ENCODE measurements at regions not wholly inside any gene's neighbourhood (a gene's known extent, or its start where the extent isn't known, plus 50 kb on each side); places are given as distances from the start of the nearest gene placed in this dataset.

- no peak overlapping the region; the same call in 1 of the 2 replicates for H4K5ac ChIP-seq (ENCODE audit: low read depth, low read length)
- ChIA-PET CTCF (interaction anchor here (0.6 kb wide), 1 partner anchor 875 kb away, joined by 5 read pairs; no protein-coding TSS in a partner anchor), POLR2A (ENCODE audit: unreplicated experiment) (no interaction called here)
- no peak for DNase-seq
- TF ChIP-seq MAZ (IDR thresholded peaks at IDR 0.05; ENCODE audit: borderline replicate concordance, low read depth, low read length) (no peak), MAFK (IDR thresholded peaks at IDR 0.05; ENCODE audit: low read depth, low read length) (no peak), POLR2A (IDR thresholded peaks at IDR 0.05; ENCODE audit: low read depth, low read length) (no peak), RAD21 (IDR thresholded peaks at IDR 0.05; ENCODE audit: low read length) (no peak), SMC3 (IDR thresholded peaks at IDR 0.05; ENCODE audit: low read depth, low read length) (no peak)
- TF ChIP-seq, protein P1, sequence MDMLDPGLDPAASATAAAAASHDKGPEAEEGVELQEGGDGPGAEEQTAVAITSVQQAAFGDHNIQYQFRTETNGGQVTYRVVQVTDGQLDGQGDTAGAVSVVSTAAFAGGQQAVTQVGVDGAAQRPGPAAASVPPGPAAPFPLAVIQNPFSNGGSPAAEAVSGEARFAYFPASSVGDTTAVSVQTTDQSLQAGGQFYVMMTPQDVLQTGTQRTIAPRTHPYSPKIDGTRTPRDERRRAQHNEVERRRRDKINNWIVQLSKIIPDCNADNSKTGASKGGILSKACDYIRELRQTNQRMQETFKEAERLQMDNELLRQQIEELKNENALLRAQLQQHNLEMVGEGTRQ (IDR thresholded peaks at IDR 0.05; ENCODE audit: low read depth, low read length), result no peak
- ATAC-seq (ENCODE audit: low read depth), result peak; percentile 59
- H4K8ac ChIP-seq (ENCODE audit: low read depth in 2 of 2, low read length in 2 of 2), result no peak overlapping the region
- H3K18ac ChIP-seq (ENCODE audit: low read depth, low read length), result no peak overlapping the region
- H3K9me3 ChIP-seq (ENCODE audit: control insufficient read depth, insufficient read depth, low read length), result no peaks in the 10 kb centered on the region
- no peak overlapping the region for H3K27ac ChIP-seq (ENCODE audit: insufficient read depth, low read length)
- H3K4me3 ChIP-seq (ENCODE audit: insufficient read depth, low read depth, low read length), result no peak overlapping the region
- no peak overlapping the region for H4K91ac ChIP-seq (ENCODE audit: insufficient read depth, low read depth, low read length)
- no peak overlapping the region for H3K14ac ChIP-seq (replicated peaks; ENCODE audit: low read depth, low read length)
- BruUV-seq (replicated peaks), result no TSS peak
- H4K20me1 ChIP-seq (ENCODE audit: insufficient read depth, low read length), result no peaks in the 10 kb centered on the region
- intact Hi-C loops (cut with micrococcal nuclease) (no loop called here), dilution Hi-C loops (cut with HindIII; ENCODE audit: low sequenced_read_pairs, unreplicated experiment) (no loop called here), in situ Hi-C loops (cut with MboI; ENCODE audit: low sequenced_read_pairs) (no loop called here)
- H3K23ac ChIP-seq (ENCODE audit: low read depth, low read length), result no peak overlapping the region
- no peaks in the 10 kb centered on the region for H3K36me3 ChIP-seq (ENCODE audit: control insufficient read depth, insufficient read depth, low read length)
- no peak overlapping the region for H2BK20ac ChIP-seq (ENCODE audit: low read depth, low read length)
- H3K4me2 ChIP-seq (ENCODE audit: low read depth, low read length), result no peak overlapping the region
- no peak overlapping the region for H3K9ac ChIP-seq (ENCODE audit: low read depth, low read length)
- no peaks in the 10 kb centered on the region for H3K79me1 ChIP-seq (ENCODE audit: low read depth in 1 of 2, low read length in 2 of 2)
- no peak overlapping the region for H3K4ac ChIP-seq (ENCODE audit: low read depth, low read length)
- H3K56ac ChIP-seq (ENCODE audit: extremely low read depth, insufficient read depth, low read length), result no peak overlapping the region
- peaks cover 2% of the 10 kb centered on the region; the same call in 1 of the 2 replicates for H3K4me1 ChIP-seq (ENCODE audit: control insufficient read depth, insufficient read depth, low read length)
- no peak overlapping the region for H2BK5ac ChIP-seq (ENCODE audit: low read depth, low read length, poor library complexity, severe bottlenecking)
- no peak overlapping the region for H2AK5ac ChIP-seq (ENCODE audit: low read depth, low read length)
- no peak overlapping the region for H2BK15ac ChIP-seq (ENCODE audit: low read depth, low read length)
- H2BK120ac ChIP-seq (ENCODE audit: low read depth, low read length), result no peak overlapping the region
- no peaks in the 10 kb centered on the region for H3K9me1 ChIP-seq (ENCODE audit: insufficient read depth, low read length)
- no peak overlapping the region for H2AK9ac ChIP-seq (replicated peaks; ENCODE audit: low read depth, low read length, poor library complexity)
- no peak overlapping the region for H2AFZ ChIP-seq (replicated peaks; ENCODE audit: low read length, poor library complexity)
- H3K27me3 ChIP-seq (ENCODE audit: control insufficient read depth, insufficient read depth, low read length), result no peaks in the 10 kb centered on the region; the same call in 1 of the 2 replicates
Observed at GRCh38 chr9:108316630-108317029, 539.2 kb downstream of the ACTL7B start.
